Right cardiac atrium (tissue), 5 donors: ENCODE measurements at regions not wholly inside any gene's neighbourhood (a gene's known extent, or its start where the extent isn't known, plus 50 kb on each side); places are given as distances from the start of the nearest gene placed in this dataset.
"Not testable (repeated sequence)": the region's sequence is repeated elsewhere in the genome, so short reads cannot be mapped to it uniquely, and the experiment has no call there.

Experiments used
- ATAC-seq, 2 donors: fragments of 200-7000 bp; cut with Tn5 transposase; one replicate each; pipeline versions ENCODE4 v1.8.0 to v1.9.1; 2020; ENCODE audit warnings: moderate library complexity in 2 of 2, mild to moderate bottlenecking in 1 of 2
- DNase-seq, 3 donors: peaks; one replicate each; pipeline ENCODE4 v3.0.0-alpha.2; 2020
- H3K27ac ChIP-seq: one replicate; pipeline ENCODE4 v1.5.1; 2013; ENCODE audit warnings: mild to moderate bottlenecking, low read length, control low read depth, moderate library complexity
- H3K27me3 ChIP-seq: one replicate; pipeline ENCODE4 v1.6.1; 2013; ENCODE audit not compliant: control insufficient read depth, insufficient read depth
- H3K4me1 ChIP-seq: one replicate; pipeline ENCODE4 v1.6.1; 2013; ENCODE audit warnings: low read length; ENCODE audit not compliant: control insufficient read depth, insufficient read depth
- H3K4me3 ChIP-seq: one replicate; pipeline ENCODE4 v1.5.1; 2013; ENCODE audit warnings: low read length, control low read depth
- H3K9me3 ChIP-seq: one replicate; pipeline ENCODE4 v1.6.1; 2013; ENCODE audit warnings: low read length; ENCODE audit not compliant: control insufficient read depth
- WGBS: extraction: QIAGEN DNeasy Blood & Tissue Kit; methylation state at CpG from one replicate; pipeline ENCODE4 v1.1.7; 2013; 5-methylcytosine and 5-hydroxymethylcytosine counted together
- intact Hi-C, 4 donors: fragments of 100-400 bp; cut with DNase I; formaldehyde crosslinking; loops; one replicate each; pipeline versions ENCODE4 v1.11.0 to v1.14.0; 2022 to 2023
- donor health status: healthy with polysubstance abuse.
- donor health status: DM: no; HTN: yes; CAD: no.
- donor health status: DM: no; HTN: no; CAD: no.
- donor health status: DM: no; HTN: yes; CAD: no; lungs with severe emphysema.
- donor health status: DM: yes; HTN: yes; CAD: no.

- Histone ChIP-seq H3K27me3 (no peaks in the 10 kb centered on the region), H3K27ac (no peak overlapping the region), H3K4me1 (no peaks in the 10 kb centered on the region), H3K4me3 (no peak overlapping the region), H3K9me3 (no peaks in the 10 kb centered on the region)
- DNase-seq (no peak), ATAC-seq (no peak)
- intact Hi-C loops = no loop called here
- WGBS = 33% methylated on average over 2 of the region's 2 CpGs
These were observed 177.6 kb downstream of the STK31 start for GRCh38 chr7:23887660-23888059.

GRCh38 chr7:23888958-23889357, 178.9 kb downstream of the STK31 start:
- DNase-seq = no peak
- no peaks in the 10 kb centered on the region for H3K4me1 ChIP-seq
- no peak overlapping the region for H3K27ac ChIP-seq
- ATAC-seq = no peak
- WGBS = 86% methylated on average over 1 of the region's 1 CpG
- intact Hi-C loops = no loop called here
- no peaks in the 10 kb centered on the region for H3K27me3 ChIP-seq
- no peaks in the 10 kb centered on the region for H3K9me3 ChIP-seq
- no peak overlapping the region for H3K4me3 ChIP-seq

GRCh38 chr7:23889566-23889965, 179.5 kb downstream of the STK31 start:
- ATAC-seq (no peak), DNase-seq (no peak)
- no peaks in the 10 kb centered on the region for H3K4me1 ChIP-seq
- no peak overlapping the region for H3K4me3 ChIP-seq
- no peaks in the 10 kb centered on the region for H3K27me3 ChIP-seq
- WGBS = 79% methylated on average over 1 of the region's 1 CpG
- intact Hi-C loops = no loop called here
- no peak overlapping the region for H3K27ac ChIP-seq
- no peaks in the 10 kb centered on the region for H3K9me3 ChIP-seq

- Histone ChIP-seq H3K4me1 (no peaks in the 10 kb centered on the region), H3K27me3 (no peaks in the 10 kb centered on the region), H3K4me3 (no peak overlapping the region), H3K27ac (no peak overlapping the region), H3K9me3 (no peaks in the 10 kb centered on the region)
- WGBS = 57% methylated on average over 1 of the region's 1 CpG
- DNase-seq = no peak
- intact Hi-C loops = no loop called here
- no peak for ATAC-seq
These were observed 182.0 kb downstream of the STK31 start for GRCh38 chr7:23892019-23892418.

- peak in 1 of 2 donors; percentile 80 for ATAC-seq
- intact Hi-C loops = no loop called here
- no peak overlapping the region for H3K27ac ChIP-seq
- H3K27me3 ChIP-seq = no peaks in the 10 kb centered on the region
- H3K9me3 ChIP-seq = no peaks in the 10 kb centered on the region
- H3K4me1 ChIP-seq = no peaks in the 10 kb centered on the region
- DNase-seq = no peak
- H3K4me3 ChIP-seq = no peak overlapping the region
- WGBS = 61% methylated on average over 7 of the region's 7 CpGs
These were observed 183.3 kb downstream of the STK31 start for GRCh38 chr7:23893176-23893941.

- 31% methylated on average over 13 of the region's 13 CpGs for WGBS
- ATAC-seq = peak in 1 of 2 donors; percentile 89
- no peak overlapping the region for H3K4me3 ChIP-seq
These were observed 184.2 kb downstream of the STK31 start for GRCh38 chr7:23893942-23894891.

GRCh38 chr7:23894892-23895569, 185.0 kb downstream of the STK31 start:
- H3K27ac ChIP-seq = no peak overlapping the region
- H3K4me1 ChIP-seq = no peaks in the 10 kb centered on the region
- H3K4me3 ChIP-seq = no peak overlapping the region
- H3K9me3 ChIP-seq = no peaks in the 10 kb centered on the region
- ATAC-seq (no peak), DNase-seq (no peak)
- H3K27me3 ChIP-seq = no peaks in the 10 kb centered on the region
- intact Hi-C loops = no loop called here
- 78% methylated on average over 4 of the region's 4 CpGs for WGBS

More at GRCh38 chr7:23893942-23894891, 184.2 kb downstream of the STK31 start:
- intact Hi-C loops = no loop called here
- H3K27me3 ChIP-seq = no peaks in the 10 kb centered on the region
- DNase-seq = no peak
- H3K9me3 ChIP-seq = no peaks in the 10 kb centered on the region
- H3K4me1 ChIP-seq = no peaks in the 10 kb centered on the region
- H3K27ac ChIP-seq = no peak overlapping the region

- no peak for ATAC-seq
- Histone ChIP-seq H3K27me3 (no peaks in the 10 kb centered on the region), H3K9me3 (no peaks in the 10 kb centered on the region), H3K4me1 (no peaks in the 10 kb centered on the region), H3K27ac (no peak overlapping the region), H3K4me3 (no peak overlapping the region)
- no peak for DNase-seq
- intact Hi-C loops = no loop called here
- 30% methylated on average over 6 of the region's 6 CpGs for WGBS
These were observed 185.7 kb downstream of the STK31 start for GRCh38 chr7:23895666-23896096.

GRCh38 chr7:23898619-23899018, 188.6 kb downstream of the STK31 start:
- ATAC-seq (no peak), DNase-seq (no peak)
- intact Hi-C loops = no loop called here
- H3K4me1 ChIP-seq = no peaks in the 10 kb centered on the region
- no peak overlapping the region for H3K4me3 ChIP-seq
- no peaks in the 10 kb centered on the region for H3K27me3 ChIP-seq
- no peaks in the 10 kb centered on the region for H3K9me3 ChIP-seq
- no peak overlapping the region for H3K27ac ChIP-seq

GRCh38 chr7:23904901-23905300, 194.9 kb downstream of the STK31 start:
- intact Hi-C loops, H3K9me3 ChIP-seq, ATAC-seq, H3K4me3 ChIP-seq, H3K27me3 ChIP-seq, H3K4me1 ChIP-seq, H3K27ac ChIP-seq: not testable (repeated sequence)
- peak in 1 of 3 donors; percentile 43 for DNase-seq
- 93% methylated on average over 30 of the region's 30 CpGs for WGBS

GRCh38 chr7:23907012-23907411, 197.0 kb downstream of the STK31 start:
- intact Hi-C loops = no loop called here
- DNase-seq (no peak), ATAC-seq (no peak)
- Histone ChIP-seq H3K27me3 (no peaks in the 10 kb centered on the region), H3K27ac (no peak overlapping the region), H3K4me1 (no peaks in the 10 kb centered on the region), H3K4me3 (no peak overlapping the region), H3K9me3 (no peaks in the 10 kb centered on the region)
- WGBS = 33% methylated on average over 2 of the region's 2 CpGs
